Hepatocyte (in vitro differentiated cells): ENCODE measurements at regions not wholly inside any gene's neighbourhood (a gene's known extent, or its start where the extent isn't known, plus 50 kb on each side); places are given as distances from the start of the nearest gene placed in this dataset.

ENCODE experiments used
- DNase-seq: peaks from one replicate; pipeline ENCODE4 v3.0.0-alpha.2; 2016; ENCODE audit warnings: low spot score
- H2AFZ ChIP-seq: fragments of 200-600 bp; sonication (generic); 2 replicates; pipeline ENCODE4 v1.6.0; 2016; ENCODE audit warnings: antibody characterized with exemption, mild to moderate bottlenecking
- H3K27ac ChIP-seq: fragments of 200-600 bp; sonication (generic); 2 replicates; pipeline ENCODE4 v1.5.1; 2016; ENCODE audit warnings: mild to moderate bottlenecking
- H3K27me3 ChIP-seq: fragments of 200-600 bp; sonication (generic); 2 replicates; pipeline ENCODE4 v1.6.1; 2016
- H3K36me3 ChIP-seq: fragments of 200-600 bp; sonication (generic); replicated peaks from 2 replicates; pipeline ENCODE4 v1.5.1; 2016; ENCODE audit warnings: low read depth; ENCODE audit not compliant: insufficient read depth
- H3K4me1 ChIP-seq: fragments of 200-600 bp; sonication (generic); 2 replicates; pipeline ENCODE4 v1.5.1; 2016; ENCODE audit warnings: mild to moderate bottlenecking, moderate library complexity; ENCODE audit not compliant: insufficient read depth
- H3K4me2 ChIP-seq: fragments of 200-600 bp; sonication (generic); 2 replicates; pipeline ENCODE4 v1.6.0; 2016
- H3K4me3 ChIP-seq: fragments of 200-600 bp; sonication (generic); 2 replicates; pipeline ENCODE4 v1.5.1; 2016; ENCODE audit warnings: mild to moderate bottlenecking
- H3K79me2 ChIP-seq: fragments of 200-600 bp; sonication (generic); 2 replicates; pipeline ENCODE4 v1.6.0; 2017; ENCODE audit warnings: mild to moderate bottlenecking
- H3K9me2 ChIP-seq: fragments of 200-600 bp; sonication (generic); replicated peaks from 2 replicates; pipeline ENCODE4 v1.6.0; 2017; ENCODE audit warnings: mild to moderate bottlenecking; ENCODE audit not compliant: insufficient read depth
- H3K9me3 ChIP-seq: fragments of 200-600 bp; sonication (generic); 2 replicates; pipeline ENCODE4 v1.5.1; 2016; ENCODE audit warnings: low read depth, mild to moderate bottlenecking
- H4K20me1 ChIP-seq: fragments of 200-600 bp; sonication (generic); 2 replicates; pipeline ENCODE4 v1.6.0; 2016; ENCODE audit warnings: mild to moderate bottlenecking; ENCODE audit not compliant: insufficient read depth, poor library complexity, severe bottlenecking
- CTCF ChIP-seq: fragments of 200-600 bp; sonication (generic); IDR thresholded peaks from 2 replicates; pipeline ENCODE4 v1.5.1; 2016; ENCODE audit warnings: antibody characterized with exemption, mild to moderate bottlenecking; ENCODE audit not compliant: poor library complexity
- EZH2 ChIP-seq: fragments of 200-600 bp; sonication (generic); IDR thresholded peaks from 2 replicates; pipeline ENCODE4 v1.6.1; 2016; ENCODE audit warnings: antibody characterized with exemption, mild to moderate bottlenecking, borderline replicate concordance
- EZH2phosphoT487 ChIP-seq: fragments of 200-600 bp; sonication (generic); IDR thresholded peaks from one replicate; pipeline ENCODE4 v1.6.1; 2018; ENCODE audit warnings: antibody characterized with exemption, mild to moderate bottlenecking, low read depth, moderate library complexity; ENCODE audit not compliant: unreplicated experiment, severe bottlenecking
- WGBS: methylation state at CpG from one replicate; pipeline ENCODE4 v1.1.6; 2016; ENCODE audit warnings: low lambda C conversion rate; ENCODE audit errors: missing lambda C conversion rate; 5-methylcytosine and 5-hydroxymethylcytosine counted together

- DNase-seq, result no peak
- Histone ChIP-seq H2AFZ (no peak overlapping the region), H4K20me1 (no peaks in the 10 kb centered on the region), H3K4me3 (no peak overlapping the region), H3K9me3 (no peaks in the 10 kb centered on the region), H3K79me2 (no peaks in the 10 kb centered on the region), H3K9me2 (no peaks in the 10 kb centered on the region), H3K36me3 (no peaks in the 10 kb centered on the region), H3K27me3 (peaks cover 7% of the 10 kb centered on the region), H3K4me1 (no peaks in the 10 kb centered on the region), H3K4me2 (no peak overlapping the region), H3K27ac (no peak overlapping the region)
- TF ChIP-seq EZH2phosphoT487, result no peak
- no peak for TF ChIP-seq EZH2
- TF ChIP-seq CTCF, result no peak
Measured at GRCh38 chr2:158743879-158744278, 51.2 kb upstream of the DAPL1 start.

GRCh38 chr2:158745067-158745865 is 49.9 kb upstream of the DAPL1 start:
- Histone ChIP-seq H3K79me2 (no peaks in the 10 kb centered on the region), H3K27me3 (peaks cover 11% of the 10 kb centered on the region), H3K9me2 (no peaks in the 10 kb centered on the region), H3K9me3 (no peaks in the 10 kb centered on the region), H4K20me1 (no peaks in the 10 kb centered on the region), H3K27ac (no peak overlapping the region), H3K4me3 (no peak overlapping the region), H3K4me1 (no peaks in the 10 kb centered on the region), H3K36me3 (no peaks in the 10 kb centered on the region), H2AFZ (no peak overlapping the region), H3K4me2 (no peak overlapping the region)
- DNase-seq, result peak; percentile 83
- TF ChIP-seq EZH2phosphoT487, result no peak
- peak; percentile 78 for TF ChIP-seq CTCF
- no peak for TF ChIP-seq EZH2
- 43% methylated on average over 16 of the region's 16 CpGs for WGBS
